GM23338 (cell line): ENCODE measurements at regions not wholly inside any gene's neighbourhood (a gene's known extent, or its start where the extent isn't known, plus 50 kb on each side); places are given as distances from the start of the nearest gene placed in this dataset.
A peak's percentile ranks its signal among the peaks of the same experiment; 100 is the strongest.

Experiments used
- ATAC-seq: fragments of 200-7000 bp; cut with Tn5 transposase; 3 replicates; pipeline ENCODE4 v1.9.1; 2020
- DNase-seq: peaks from one replicate; pipeline ENCODE4 v3.0.0-alpha.2; 2015; ENCODE audit warnings: low spot score
- H2AFZ ChIP-seq: fragments of 200-600 bp; sonication (generic); 2 replicates; pipeline ENCODE4 v1.8.0; 2016; ENCODE audit warnings: antibody characterized with exemption, mild to moderate bottlenecking, moderate library complexity
- H3F3A ChIP-seq: fragments of 200-600 bp; sonication (generic); replicated peaks from 2 replicates; pipeline ENCODE4 v1.8.0; 2017; ENCODE audit warnings: antibody characterized with exemption, mixed run types, low read depth
- H3K27ac ChIP-seq: fragments of 200-600 bp; sonication (generic); 2 replicates; pipeline ENCODE4 v1.6.1; 2016; ENCODE audit warnings: low read depth
- H3K27me3 ChIP-seq: fragments of 200-600 bp; sonication (generic); 2 replicates; pipeline ENCODE4 v1.8.0; 2016; ENCODE audit warnings: mild to moderate bottlenecking, mixed run types, moderate library complexity; ENCODE audit not compliant: insufficient read depth
- H3K36me3 ChIP-seq: fragments of 200-600 bp; sonication (generic); 2 replicates; pipeline ENCODE4 v1.8.0; 2016; ENCODE audit warnings: mild to moderate bottlenecking; ENCODE audit not compliant: insufficient read depth
- H3K4me1 ChIP-seq: fragments of 200-600 bp; sonication (generic); 2 replicates; pipeline ENCODE4 v1.8.0; 2016; ENCODE audit warnings: mild to moderate bottlenecking, moderate library complexity; ENCODE audit not compliant: insufficient read depth
- H3K4me2 ChIP-seq: fragments of 200-600 bp; sonication (generic); 2 replicates; pipeline ENCODE4 v1.7.1; 2017; ENCODE audit warnings: mixed run types
- H3K4me3 ChIP-seq: fragments of 200-600 bp; sonication (generic); 2 replicates; pipeline ENCODE4 v1.6.1; 2016; ENCODE audit warnings: mixed run types
- H3K79me2 ChIP-seq: fragments of 200-600 bp; sonication (generic); replicated peaks from 2 replicates; pipeline ENCODE4 v1.8.0; 2017; ENCODE audit warnings: mild to moderate bottlenecking; ENCODE audit not compliant: insufficient read depth
- H3K9me2 ChIP-seq: fragments of 200-600 bp; sonication (generic); 2 replicates; pipeline ENCODE4 v1.8.0; 2017; ENCODE audit not compliant: insufficient read depth
- H4K20me1 ChIP-seq: fragments of 200-600 bp; sonication (generic); replicated peaks from 2 replicates; pipeline ENCODE4 v1.8.0; 2017; ENCODE audit warnings: mild to moderate bottlenecking; ENCODE audit not compliant: insufficient read depth
- H3K27ac Mint-ChIP-seq: 2 replicates; pipeline ENCODE4 v1.8.0; 2020; ENCODE audit warnings: inconsistent platforms, mild to moderate bottlenecking, moderate library complexity, mixed read lengths
- H3K27me3 Mint-ChIP-seq: 3 replicates; pipeline ENCODE4 v1.8.0; 2022; ENCODE audit warnings: low read depth, mild to moderate bottlenecking, moderate library complexity, mixed read lengths, inconsistent platforms; ENCODE audit not compliant: insufficient read depth, poor library complexity
- H3K36me3 Mint-ChIP-seq: 3 replicates; pipeline ENCODE4 v1.8.0; 2021; ENCODE audit warnings: low read depth, mild to moderate bottlenecking, inconsistent platforms, moderate library complexity, mixed read lengths
- H3K4me1 Mint-ChIP-seq: 3 replicates; pipeline ENCODE4 v1.8.0; 2020; ENCODE audit warnings: mild to moderate bottlenecking, inconsistent platforms, mixed read lengths
- H3K4me3 Mint-ChIP-seq: 3 replicates; pipeline ENCODE4 v1.8.0; 2021; ENCODE audit warnings: moderate library complexity, mild to moderate bottlenecking, inconsistent platforms, mixed read lengths
- H3K9me3 Mint-ChIP-seq: 3 replicates; pipeline ENCODE4 v1.8.0; 2020; ENCODE audit warnings: moderate library complexity, mild to moderate bottlenecking, inconsistent platforms, mixed read lengths
- NANOG ChIP-seq: IDR thresholded peaks from 2 replicates; pipeline ENCODE4 v1.6.1; 2016; ENCODE audit warnings: antibody characterized with exemption, borderline replicate concordance
- POLR2AphosphoS5 ChIP-seq: IDR thresholded peaks from 2 replicates; pipeline ENCODE4 v1.6.1; 2016; ENCODE audit warnings: antibody characterized with exemption, low read depth
- TF ChIP-seq, protein P1 (sequence below): IDR thresholded peaks from 2 replicates; pipeline ENCODE4 v1.6.1; 2016; ENCODE audit warnings: antibody characterized with exemption
- TF ChIP-seq, protein P2 (sequence below): fragments of 250-450 bp; sonication (Bioruptor Pico); IDR thresholded peaks from 2 replicates; pipeline ENCODE4 v1.5.0; 2020; ENCODE audit warnings: mild to moderate bottlenecking, moderate library complexity

GRCh38 chr4:19194672-19195071 is 1057.0 kb upstream of the SLIT2 start:
- ATAC-seq (peak; percentile 74), DNase-seq (peak; percentile 84)
- peaks cover 15% of the 10 kb centered on the region; the same call in 1 of the 2 replicates for H3K9me2 ChIP-seq
- no peak overlapping the region for H3K4me3 ChIP-seq
- H3K27me3 ChIP-seq = no peaks in the 10 kb centered on the region
- peaks cover 11% of the 10 kb centered on the region for H3K27me3 Mint-ChIP-seq
- H3K79me2 ChIP-seq = no peaks in the 10 kb centered on the region
- no peaks in the 10 kb centered on the region; the same call in 1 of the 2 replicates for H3K36me3 ChIP-seq
- H3F3A ChIP-seq = no peaks in the 10 kb centered on the region
- peak overlapping the region; percentile 24; the same call in 2 of the 3 replicates for H3K4me3 Mint-ChIP-seq
- peaks cover 39% of the 10 kb centered on the region for H3K36me3 Mint-ChIP-seq
- no peak overlapping the region for H2AFZ ChIP-seq
- peak overlapping the region; percentile 50 for H3K4me2 ChIP-seq
- TF ChIP-seq, protein P1, sequence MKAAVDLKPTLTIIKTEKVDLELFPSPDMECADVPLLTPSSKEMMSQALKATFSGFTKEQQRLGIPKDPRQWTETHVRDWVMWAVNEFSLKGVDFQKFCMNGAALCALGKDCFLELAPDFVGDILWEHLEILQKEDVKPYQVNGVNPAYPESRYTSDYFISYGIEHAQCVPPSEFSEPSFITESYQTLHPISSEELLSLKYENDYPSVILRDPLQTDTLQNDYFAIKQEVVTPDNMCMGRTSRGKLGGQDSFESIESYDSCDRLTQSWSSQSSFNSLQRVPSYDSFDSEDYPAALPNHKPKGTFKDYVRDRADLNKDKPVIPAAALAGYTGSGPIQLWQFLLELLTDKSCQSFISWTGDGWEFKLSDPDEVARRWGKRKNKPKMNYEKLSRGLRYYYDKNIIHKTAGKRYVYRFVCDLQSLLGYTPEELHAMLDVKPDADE = 0 out of 2 replicates have a peak, but pooled peaks have one; percentile 58
- TF ChIP-seq POLR2AphosphoS5 (no peak), NANOG (peak; percentile 76)
- TF ChIP-seq, protein P2, sequence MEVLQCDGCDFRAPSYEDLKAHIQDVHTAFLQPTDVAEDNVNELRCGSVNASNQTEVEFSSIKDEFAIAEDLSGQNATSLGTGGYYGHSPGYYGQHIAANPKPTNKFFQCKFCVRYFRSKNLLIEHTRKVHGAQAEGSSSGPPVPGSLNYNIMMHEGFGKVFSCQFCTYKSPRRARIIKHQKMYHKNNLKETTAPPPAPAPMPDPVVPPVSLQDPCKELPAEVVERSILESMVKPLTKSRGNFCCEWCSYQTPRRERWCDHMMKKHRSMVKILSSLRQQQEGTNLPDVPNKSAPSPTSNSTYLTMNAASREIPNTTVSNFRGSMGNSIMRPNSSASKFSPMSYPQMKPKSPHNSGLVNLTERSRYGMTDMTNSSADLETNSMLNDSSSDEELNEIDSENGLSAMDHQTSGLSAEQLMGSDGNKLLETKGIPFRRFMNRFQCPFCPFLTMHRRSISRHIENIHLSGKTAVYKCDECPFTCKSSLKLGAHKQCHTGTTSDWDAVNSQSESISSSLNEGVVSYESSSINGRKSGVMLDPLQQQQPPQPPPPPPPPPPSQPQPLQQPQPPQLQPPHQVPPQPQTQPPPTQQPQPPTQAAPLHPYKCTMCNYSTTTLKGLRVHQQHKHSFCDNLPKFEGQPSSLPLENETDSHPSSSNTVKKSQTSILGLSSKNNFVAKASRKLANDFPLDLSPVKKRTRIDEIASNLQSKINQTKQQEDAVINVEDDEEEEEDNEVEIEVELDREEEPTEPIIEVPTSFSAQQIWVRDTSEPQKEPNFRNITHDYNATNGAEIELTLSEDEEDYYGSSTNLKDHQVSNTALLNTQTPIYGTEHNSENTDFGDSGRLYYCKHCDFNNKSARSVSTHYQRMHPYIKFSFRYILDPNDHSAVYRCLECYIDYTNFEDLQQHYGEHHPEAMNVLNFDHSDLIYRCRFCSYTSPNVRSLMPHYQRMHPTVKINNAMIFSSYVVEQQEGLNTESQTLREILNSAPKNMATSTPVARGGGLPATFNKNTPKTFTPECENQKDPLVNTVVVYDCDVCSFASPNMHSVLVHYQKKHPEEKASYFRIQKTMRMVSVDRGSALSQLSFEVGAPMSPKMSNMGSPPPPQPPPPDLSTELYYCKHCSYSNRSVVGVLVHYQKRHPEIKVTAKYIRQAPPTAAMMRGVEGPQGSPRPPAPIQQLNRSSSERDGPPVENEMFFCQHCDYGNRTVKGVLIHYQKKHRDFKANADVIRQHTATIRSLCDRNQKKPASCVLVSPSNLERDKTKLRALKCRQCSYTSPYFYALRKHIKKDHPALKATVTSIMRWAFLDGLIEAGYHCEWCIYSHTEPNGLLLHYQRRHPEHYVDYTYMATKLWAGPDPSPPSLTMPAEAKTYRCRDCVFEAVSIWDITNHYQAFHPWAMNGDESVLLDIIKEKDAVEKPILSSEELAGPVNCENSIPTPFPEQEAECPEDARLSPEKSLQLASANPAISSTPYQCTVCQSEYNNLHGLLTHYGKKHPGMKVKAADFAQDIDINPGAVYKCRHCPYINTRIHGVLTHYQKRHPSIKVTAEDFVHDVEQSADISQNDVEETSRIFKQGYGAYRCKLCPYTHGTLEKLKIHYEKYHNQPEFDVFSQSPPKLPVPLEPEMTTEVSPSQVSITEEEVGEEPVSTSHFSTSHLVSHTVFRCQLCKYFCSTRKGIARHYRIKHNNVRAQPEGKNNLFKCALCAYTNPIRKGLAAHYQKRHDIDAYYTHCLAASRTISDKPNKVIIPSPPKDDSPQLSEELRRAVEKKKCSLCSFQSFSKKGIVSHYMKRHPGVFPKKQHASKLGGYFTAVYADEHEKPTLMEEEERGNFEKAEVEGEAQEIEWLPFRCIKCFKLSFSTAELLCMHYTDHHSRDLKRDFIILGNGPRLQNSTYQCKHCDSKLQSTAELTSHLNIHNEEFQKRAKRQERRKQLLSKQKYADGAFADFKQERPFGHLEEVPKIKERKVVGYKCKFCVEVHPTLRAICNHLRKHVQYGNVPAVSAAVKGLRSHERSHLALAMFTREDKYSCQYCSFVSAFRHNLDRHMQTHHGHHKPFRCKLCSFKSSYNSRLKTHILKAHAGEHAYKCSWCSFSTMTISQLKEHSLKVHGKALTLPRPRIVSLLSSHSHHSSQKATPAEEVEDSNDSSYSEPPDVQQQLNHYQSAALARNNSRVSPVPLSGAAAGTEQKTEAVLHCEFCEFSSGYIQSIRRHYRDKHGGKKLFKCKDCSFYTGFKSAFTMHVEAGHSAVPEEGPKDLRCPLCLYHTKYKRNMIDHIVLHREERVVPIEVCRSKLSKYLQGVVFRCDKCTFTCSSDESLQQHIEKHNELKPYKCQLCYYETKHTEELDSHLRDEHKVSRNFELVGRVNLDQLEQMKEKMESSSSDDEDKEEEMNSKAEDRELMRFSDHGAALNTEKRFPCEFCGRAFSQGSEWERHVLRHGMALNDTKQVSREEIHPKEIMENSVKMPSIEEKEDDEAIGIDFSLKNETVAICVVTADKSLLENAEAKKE (CRISPR knock-in tag) = peak; percentile 91; the same call in 1 of the 2 replicates
- peaks cover 32% of the 10 kb centered on the region for H3K4me1 ChIP-seq
- peaks cover 29% of the 10 kb centered on the region for H3K9me3 Mint-ChIP-seq
- H3K4me1 Mint-ChIP-seq = peaks cover 38% of the 10 kb centered on the region
- H3K27ac Mint-ChIP-seq = peak overlapping the region; percentile 94
- no peaks in the 10 kb centered on the region for H4K20me1 ChIP-seq
- peak overlapping the region; percentile 94 for H3K27ac ChIP-seq
